Uterus (tissue), 2 donors: ENCODE measurements at regions not wholly inside any gene's neighbourhood (a gene's known extent, or its start where the extent isn't known, plus 50 kb on each side); places are given as distances from the start of the nearest gene placed in this dataset.

Source experiments
- CTCF ChIP-seq, 4 experiments: fragments of 200-600 bp in 2 of 4; fragments of 450-650 bp in 2 of 4; sonication (generic) in 2 of 4; IDR thresholded peaks; one replicate each; pipeline ENCODE4 v1.5.1; 2016 to 2019; ENCODE audit warnings: antibody characterized with exemption in 4 of 4, mild to moderate bottlenecking in 2 of 4, moderate library complexity in 1 of 4
- POLR2A ChIP-seq, 2 donors: fragments of 450-650 bp; IDR thresholded peaks; one replicate each; pipeline ENCODE4 v1.6.1; 2016; ENCODE audit warnings: antibody characterized with exemption in 2 of 2, mild to moderate bottlenecking in 1 of 2, moderate library complexity in 1 of 2

GRCh38 chr1:114278911-114279310, 125.2 kb upstream of the SYT6 start:
- TF ChIP-seq CTCF (IDR thresholded peaks at IDR 0.05) (no peak), POLR2A (IDR thresholded peaks at IDR 0.05) (no peak)
